ENCODE measurements at regions not wholly inside any gene's neighbourhood (a gene's known extent, or its start where the extent isn't known, plus 50 kb on each side); places are given as distances from the start of the nearest gene placed in this dataset.

GRCh38 chr18:75785206-75785605 is 357.7 kb upstream of the SMIM21 start:
- no peak overlapping the region for H3K4me3 ChIP-seq (ENCODE audit: low read depth, low read length)
- TF ChIP-seq CTCF (IDR thresholded peaks at IDR 0.05; ENCODE audit: borderline replicate concordance, insufficient read depth, low read depth, low read length), result no peak

- TF ChIP-seq CTCF (IDR thresholded peaks at IDR 0.05; ENCODE audit: borderline replicate concordance, insufficient read depth, low read depth, low read length), result no peak
- no peak overlapping the region for H3K4me3 ChIP-seq (ENCODE audit: low read depth, low read length)
Measured at GRCh38 chr18:75784390-75784789, 356.9 kb upstream of the SMIM21 start.

GRCh38 chr18:75783566-75784281 is 356.2 kb upstream of the SMIM21 start:
- H3K4me3 ChIP-seq (ENCODE audit: low read depth, low read length), result no peak overlapping the region
- TF ChIP-seq CTCF (IDR thresholded peaks at IDR 0.05; ENCODE audit: borderline replicate concordance, insufficient read depth, low read depth, low read length), result no peak

- no peak for TF ChIP-seq CTCF (IDR thresholded peaks at IDR 0.05; ENCODE audit: borderline replicate concordance, insufficient read depth, low read depth, low read length)
- no peak overlapping the region for H3K4me3 ChIP-seq (ENCODE audit: low read depth, low read length)
Measured at GRCh38 chr18:75782826-75783225, 355.3 kb upstream of the SMIM21 start.

GRCh38 chr18:75782204-75782603 is 354.7 kb upstream of the SMIM21 start:
- no peak overlapping the region for H3K4me3 ChIP-seq (ENCODE audit: low read depth, low read length)
- no peak for TF ChIP-seq CTCF (IDR thresholded peaks at IDR 0.05; ENCODE audit: borderline replicate concordance, insufficient read depth, low read depth, low read length)

GRCh38 chr18:75779910-75780309 is 352.4 kb upstream of the SMIM21 start:
- H3K4me3 ChIP-seq (ENCODE audit: low read depth, low read length), result no peak overlapping the region

More at GRCh38 chr18:75779910-75780309, 352.4 kb upstream of the SMIM21 start:
- TF ChIP-seq CTCF (IDR thresholded peaks at IDR 0.05; ENCODE audit: borderline replicate concordance, insufficient read depth, low read depth, low read length), result no peak

Data from GM12875 (cell line).